Immature natural killer cell (primary cell): ENCODE measurements at regions not wholly inside any gene's neighbourhood (a gene's known extent, or its start where the extent isn't known, plus 50 kb on each side); places are given as distances from the start of the nearest gene placed in this dataset.
A peak's percentile ranks its signal among the peaks of the same experiment; 100 is the strongest.

ENCODE experiments used
- DNase-seq, 3 donors: peaks; one replicate each; pipeline ENCODE4 v3.0.0; 2022; ENCODE audit warnings: mixed read lengths in 1 of 3
- H3K27ac Mint-ChIP-seq, 6 donors: one replicate each; pipeline ENCODE4 v1.8.0; 2020; ENCODE audit warnings: mixed read lengths in 6 of 6, mild to moderate bottlenecking in 5 of 6, inconsistent platforms in 4 of 6, moderate library complexity in 3 of 6
- H3K27me3 Mint-ChIP-seq, 3 donors: one replicate each; pipeline ENCODE4 v1.8.0; 2020 to 2021; ENCODE audit warnings: low read depth in 3 of 3, mild to moderate bottlenecking in 3 of 3, mixed read lengths in 3 of 3, moderate library complexity in 3 of 3, inconsistent platforms in 1 of 3
- H3K36me3 Mint-ChIP-seq, 3 donors: one replicate each; pipeline ENCODE4 v1.8.0; 2020; ENCODE audit warnings: mixed read lengths in 3 of 3, inconsistent platforms in 2 of 3, mild to moderate bottlenecking in 2 of 3
- H3K4me1 Mint-ChIP-seq, 2 donors: one replicate each; pipeline ENCODE4 v1.8.0; 2020; ENCODE audit warnings: inconsistent platforms in 2 of 2, mild to moderate bottlenecking in 2 of 2, mixed read lengths in 2 of 2, moderate library complexity in 1 of 2
- H3K4me3 Mint-ChIP-seq, 5 donors: one replicate each; pipeline ENCODE4 v1.8.0; 2020; ENCODE audit warnings: mild to moderate bottlenecking in 5 of 5, mixed read lengths in 5 of 5, inconsistent platforms in 3 of 5, moderate library complexity in 3 of 5
- H3K9me3 Mint-ChIP-seq, 6 donors: one replicate each; pipeline ENCODE4 v1.8.0; 2020; ENCODE audit warnings: mild to moderate bottlenecking in 6 of 6, mixed read lengths in 6 of 6, inconsistent platforms in 4 of 6, moderate library complexity in 3 of 6

DNA sequence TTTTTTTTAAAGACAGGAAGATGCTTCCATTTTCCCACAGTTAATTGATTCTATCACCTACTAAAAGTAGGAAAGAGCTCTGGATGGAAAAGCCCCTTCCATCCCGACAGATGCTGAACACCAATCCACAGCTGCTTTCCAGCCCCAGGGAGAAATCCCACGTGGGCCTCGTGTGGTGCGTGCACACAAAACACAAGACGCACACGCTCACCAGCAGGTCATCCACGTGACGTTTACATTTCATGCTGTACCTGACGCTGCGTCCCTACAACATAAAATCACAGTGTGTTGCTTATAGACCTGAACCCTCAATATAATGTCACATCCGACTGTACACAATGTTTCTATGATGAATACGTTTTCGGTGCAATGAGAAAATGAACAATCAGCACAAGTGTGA is 50.2 kb upstream of the DACT2 start:
- DNase-seq: no peak
- Mint-ChIP-seq H3K4me1 (peaks cover 25 to 26% of the 10 kb centered on the region in 2 donors), H3K36me3 (no peaks in the 10 kb centered on the region), H3K27me3 (peaks cover 1 to 10% (median 8%) of the 10 kb centered on the region in 3 donors), H3K4me3 (peak overlapping the region in 1 of 5 donors; percentile 17), H3K27ac (no peak overlapping the region), H3K9me3 (peaks cover 0 to 2% (median 0%) of the 10 kb centered on the region in 6 donors)

DNA sequence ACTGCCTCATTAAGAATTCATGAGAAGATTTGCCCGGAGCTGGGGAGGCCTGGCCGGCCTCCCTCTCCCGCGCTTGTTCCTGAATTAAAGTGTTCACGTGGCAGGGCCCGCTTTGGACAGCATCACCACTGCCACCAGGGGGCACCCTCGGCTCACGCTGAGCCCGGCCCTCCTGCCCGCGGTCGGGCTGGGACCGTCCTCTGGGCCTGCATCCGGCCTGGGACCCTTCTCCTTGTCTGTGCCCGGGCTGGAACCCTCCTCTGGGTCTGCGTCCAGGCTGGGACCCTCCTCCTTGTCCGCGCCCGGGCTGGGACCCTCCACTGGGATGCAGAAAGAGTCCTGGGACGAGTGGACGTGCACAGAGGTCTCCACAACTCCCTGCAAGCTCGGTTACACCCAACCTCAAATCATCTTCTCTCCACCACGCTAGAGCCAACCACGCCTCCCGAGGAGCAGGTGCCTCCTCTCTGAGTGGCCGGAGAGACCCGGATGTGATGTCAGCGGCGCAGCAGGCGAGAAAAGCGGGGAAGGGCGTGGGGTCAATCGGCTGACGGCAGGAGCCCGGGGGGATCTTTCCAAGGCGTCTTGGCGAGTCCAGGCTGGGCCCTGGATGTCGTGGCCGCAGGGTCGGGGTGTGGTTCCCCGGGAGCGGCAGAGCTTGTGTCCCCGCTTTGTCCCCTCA is 50.9 kb upstream of the DACT2 start:
- Mint-ChIP-seq H3K4me1 (peaks cover 25 to 26% of the 10 kb centered on the region in 2 donors), H3K4me3 (peak overlapping the region in 1 of 5 donors; percentile 17), H3K36me3 (no peaks in the 10 kb centered on the region), H3K27me3 (peaks cover 2 to 10% (median 8%) of the 10 kb centered on the region in 3 donors), H3K9me3 (peaks cover 0 to 2% (median 0%) of the 10 kb centered on the region in 6 donors), H3K27ac (no peak overlapping the region)
- DNase-seq: peak; percentile 42 to 62 (median 61)

DNA sequence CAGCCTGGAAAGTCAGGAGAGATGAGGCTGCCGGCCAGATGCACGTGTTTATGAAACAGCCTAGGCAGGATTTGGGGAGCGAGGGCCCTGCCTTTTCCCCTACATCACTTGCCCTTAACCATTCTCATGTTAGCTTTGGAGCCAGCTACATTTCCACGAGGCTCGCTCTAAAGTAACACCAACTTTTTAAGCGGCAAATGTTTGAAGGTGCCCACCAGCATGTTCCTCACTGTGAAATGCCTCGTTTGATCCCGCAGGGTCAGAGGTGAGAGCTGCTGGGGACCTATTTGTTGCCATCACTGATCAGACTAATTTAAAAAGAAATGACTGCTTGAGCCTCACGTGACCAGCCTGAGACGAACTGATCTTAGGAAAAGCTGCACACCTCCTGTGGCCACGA is 51.6 kb upstream of the DACT2 start:
- no peaks in the 10 kb centered on the region for H3K9me3 Mint-ChIP-seq
- H3K27ac Mint-ChIP-seq: no peak overlapping the region
- no peaks in the 10 kb centered on the region for H3K36me3 Mint-ChIP-seq

DNA sequence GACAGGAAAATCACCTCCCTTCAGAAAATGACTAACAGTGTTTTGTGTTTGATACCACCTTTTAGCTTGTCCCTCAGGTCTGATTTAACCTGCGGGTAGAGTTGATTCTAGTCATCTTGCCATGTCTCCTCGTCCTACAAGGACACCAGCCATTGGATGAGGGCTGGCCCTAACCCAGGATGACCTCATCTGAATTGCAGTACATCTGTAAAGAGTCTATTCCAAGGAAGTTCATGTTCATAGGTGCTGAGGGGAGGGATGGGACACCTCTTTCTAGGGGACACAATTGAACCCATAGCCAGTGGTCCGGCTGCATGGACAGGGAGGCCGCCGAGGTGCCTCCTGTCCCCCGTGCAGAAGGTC is 52.0 kb upstream of the DACT2 start:
- Mint-ChIP-seq H3K4me1 (peaks cover 21 to 24% of the 10 kb centered on the region in 2 donors), H3K27ac (peak overlapping the region in 1 of 6 donors; percentile 50), H3K9me3 (no peaks in the 10 kb centered on the region), H3K36me3 (no peaks in the 10 kb centered on the region), H3K27me3 (peaks cover 2 to 8% (median 5%) of the 10 kb centered on the region in 3 donors), H3K4me3 (no peak overlapping the region)
- DNase-seq: no peak

More for the DNA sequence above, 51.6 kb upstream of the DACT2 start:
- peaks cover 25% of the 10 kb centered on the region in 2 donors for H3K4me1 Mint-ChIP-seq
- H3K27me3 Mint-ChIP-seq: peaks cover 2 to 10% (median 5%) of the 10 kb centered on the region in 3 donors
- H3K4me3 Mint-ChIP-seq: no peak overlapping the region
- no peak for DNase-seq

DNA sequence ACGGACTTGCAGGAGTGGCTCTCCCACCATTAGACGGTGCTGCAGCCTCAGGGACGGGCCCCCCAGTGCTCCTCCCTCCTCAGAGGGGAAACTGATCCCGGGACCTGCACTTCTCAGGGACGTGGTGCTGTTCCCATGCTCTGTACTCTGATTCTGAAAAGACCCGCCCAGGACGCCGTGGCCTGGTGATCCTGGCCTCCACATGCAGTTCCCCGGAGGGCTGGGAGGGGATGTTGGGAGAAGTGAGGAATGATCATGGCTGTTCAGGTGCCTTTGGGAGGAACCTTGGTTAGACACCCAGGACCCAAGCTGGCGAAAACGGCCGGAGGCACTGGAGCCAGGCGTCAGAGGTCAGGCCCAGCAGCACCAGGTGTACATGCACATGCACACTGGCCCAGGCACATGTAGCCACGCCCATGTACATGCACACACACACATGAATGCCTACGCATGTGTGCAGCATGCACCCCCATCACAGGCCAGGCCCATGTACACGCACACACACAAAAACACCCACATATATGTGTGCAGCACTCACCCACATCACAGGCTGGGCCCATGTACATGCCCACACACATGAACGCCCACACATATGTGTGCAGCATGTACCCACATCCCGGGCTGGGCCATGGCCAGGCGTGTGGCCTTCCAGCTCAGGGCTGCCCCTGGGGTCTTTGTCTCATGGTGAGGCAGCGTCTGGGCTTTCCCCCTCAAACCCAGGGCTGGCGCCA is 52.6 kb upstream of the DACT2 start:
- no peaks in the 10 kb centered on the region for H3K36me3 Mint-ChIP-seq
- H3K27me3 Mint-ChIP-seq: peaks cover 2 to 7% (median 5%) of the 10 kb centered on the region in 3 donors
- DNase-seq: no peak
- H3K9me3 Mint-ChIP-seq: no peaks in the 10 kb centered on the region
- no peak overlapping the region for H3K4me3 Mint-ChIP-seq
- no peak overlapping the region for H3K27ac Mint-ChIP-seq
- peaks cover 16 to 18% of the 10 kb centered on the region in 2 donors for H3K4me1 Mint-ChIP-seq

DNA sequence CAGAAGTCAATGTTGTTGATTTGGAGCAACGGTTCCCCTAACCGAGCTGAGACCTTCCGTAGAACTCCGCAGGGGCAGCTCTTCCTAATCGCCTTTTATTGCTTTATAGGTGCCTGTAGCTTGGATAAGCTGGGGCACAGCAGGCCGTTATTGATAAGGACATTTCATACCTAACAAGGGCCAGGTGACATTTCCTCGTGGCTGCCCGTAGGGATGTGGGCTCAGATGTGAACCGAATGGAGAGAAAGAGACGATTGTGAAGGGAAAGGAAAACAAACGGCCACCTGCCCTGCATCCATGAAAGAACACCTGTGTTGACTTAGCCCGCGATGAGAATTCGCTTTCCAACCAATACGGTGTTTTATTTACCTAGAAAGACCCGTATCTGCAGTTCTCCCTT is 53.3 kb upstream of the DACT2 start:
- Mint-ChIP-seq H3K27me3 (peaks cover 0 to 4% (median 2%) of the 10 kb centered on the region in 3 donors), H3K4me1 (peaks cover 8 to 11% of the 10 kb centered on the region in 2 donors), H3K27ac (peak overlapping the region in 1 of 6 donors; percentile 33), H3K9me3 (no peaks in the 10 kb centered on the region), H3K36me3 (no peaks in the 10 kb centered on the region), H3K4me3 (no peak overlapping the region)
- no peak for DNase-seq

DNA sequence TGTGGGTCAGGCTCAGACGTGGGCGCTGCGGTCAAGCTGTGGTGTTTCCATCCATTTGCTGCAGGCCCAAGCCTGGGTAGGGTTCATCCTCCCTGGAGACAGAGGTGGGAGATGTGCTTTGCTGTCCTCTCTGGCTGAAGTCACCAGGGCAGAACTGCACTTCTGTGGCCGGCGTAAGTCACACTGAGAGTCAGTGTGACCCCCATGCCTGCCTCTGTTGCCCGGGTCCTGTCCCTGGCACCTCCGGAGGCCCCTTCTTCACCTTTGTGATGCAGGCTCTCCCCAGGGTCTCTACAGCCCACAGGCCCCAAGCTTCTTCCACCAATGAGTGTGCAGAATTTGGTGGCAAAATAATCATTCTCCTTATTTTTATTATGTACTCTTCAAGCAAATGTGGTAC is 53.8 kb upstream of the DACT2 start:
- Mint-ChIP-seq H3K4me3 (no peak overlapping the region), H3K27ac (no peak overlapping the region), H3K4me1 (peaks cover 7 to 11% of the 10 kb centered on the region in 2 donors), H3K27me3 (peaks cover 0 to 2% (median 1%) of the 10 kb centered on the region in 3 donors), H3K9me3 (no peaks in the 10 kb centered on the region), H3K36me3 (no peaks in the 10 kb centered on the region)
- no peak for DNase-seq

DNA sequence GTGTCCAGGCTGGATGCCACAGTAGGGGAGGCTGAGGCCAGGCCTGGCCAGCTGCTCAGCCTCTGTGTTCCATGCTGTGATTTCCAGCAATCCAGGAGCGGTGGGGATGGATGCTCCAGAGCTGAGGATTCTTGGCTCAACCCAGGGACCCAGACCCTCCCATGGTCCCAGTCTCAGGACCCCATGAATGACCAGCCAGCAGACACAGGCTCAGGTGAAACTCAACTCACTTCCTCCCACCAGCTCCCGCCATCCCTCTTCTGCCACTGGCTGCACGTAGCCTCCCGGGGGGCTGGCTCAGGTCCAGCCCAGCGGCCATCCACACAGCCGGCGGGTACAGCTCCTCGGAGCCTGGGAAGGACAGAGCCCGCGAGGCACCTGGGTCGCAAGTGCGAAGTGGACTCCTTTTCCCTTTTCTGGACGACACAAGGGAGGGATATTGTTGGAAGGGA is 54.5 kb upstream of the DACT2 start:
- DNase-seq: no peak
- peaks cover 0 to 2% (median 0%) of the 10 kb centered on the region in 3 donors for H3K27me3 Mint-ChIP-seq

DNA sequence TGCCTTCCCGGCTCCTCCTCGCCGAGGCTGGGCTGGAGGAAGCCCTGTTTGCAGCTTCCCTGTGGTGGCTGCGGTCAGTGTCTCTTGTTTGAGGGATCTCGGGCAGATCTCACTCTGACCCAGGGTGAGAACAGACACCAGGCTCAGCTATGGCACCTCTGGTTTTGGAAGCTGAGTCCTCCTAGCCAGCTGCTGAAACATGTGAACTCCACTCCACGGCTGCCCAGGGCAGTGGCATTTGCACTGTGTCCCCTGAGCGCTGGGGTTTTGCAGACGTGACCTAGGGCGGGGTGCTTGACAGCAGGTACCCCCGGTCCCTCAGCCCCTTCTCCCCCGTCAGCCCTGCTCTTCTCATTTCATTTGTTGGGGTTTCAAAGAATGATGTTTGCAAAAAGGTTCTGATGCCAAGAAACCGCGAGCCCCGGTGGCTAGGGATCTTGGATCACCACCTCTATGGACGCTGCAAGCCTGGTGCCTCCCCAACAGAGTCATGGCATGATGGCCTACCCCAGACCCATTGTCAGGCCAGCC is 55.0 kb upstream of the DACT2 start:
- Mint-ChIP-seq H3K4me1 (peaks cover 7 to 11% of the 10 kb centered on the region in 2 donors), H3K36me3 (no peaks in the 10 kb centered on the region), H3K4me3 (no peak overlapping the region), H3K9me3 (no peaks in the 10 kb centered on the region), H3K27me3 (peaks cover 0 to 2% (median 0%) of the 10 kb centered on the region in 3 donors), H3K27ac (peak overlapping the region in 1 of 6 donors; percentile 22)
- no peak for DNase-seq

More for the DNA sequence above, 54.5 kb upstream of the DACT2 start:
- no peak overlapping the region for H3K4me3 Mint-ChIP-seq
- H3K9me3 Mint-ChIP-seq: no peaks in the 10 kb centered on the region
- no peaks in the 10 kb centered on the region for H3K36me3 Mint-ChIP-seq
- H3K27ac Mint-ChIP-seq: no peak overlapping the region
- peaks cover 7 to 11% of the 10 kb centered on the region in 2 donors for H3K4me1 Mint-ChIP-seq

DNA sequence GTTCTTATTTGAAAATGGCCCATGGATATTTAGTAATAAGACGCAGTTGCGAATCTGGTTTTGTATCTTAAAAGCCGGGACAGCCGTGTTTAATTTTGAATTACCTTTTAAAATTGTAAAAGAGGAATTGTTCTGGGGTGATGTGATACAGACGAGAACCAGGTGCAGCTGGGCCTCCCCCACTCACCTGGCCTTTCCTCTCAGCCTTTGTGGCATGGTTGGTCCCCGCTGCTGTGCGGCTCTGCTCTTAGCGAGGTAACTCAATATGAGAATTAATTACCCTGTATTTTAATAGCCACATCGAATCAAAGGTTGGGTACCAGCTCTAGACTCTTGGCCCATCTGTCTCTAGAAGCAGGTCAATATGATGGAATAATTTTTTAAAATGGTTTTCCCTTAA is 56.5 kb upstream of the DACT2 start:
- H3K4me3 Mint-ChIP-seq: no peak overlapping the region
- no peaks in the 10 kb centered on the region for H3K9me3 Mint-ChIP-seq

DNA sequence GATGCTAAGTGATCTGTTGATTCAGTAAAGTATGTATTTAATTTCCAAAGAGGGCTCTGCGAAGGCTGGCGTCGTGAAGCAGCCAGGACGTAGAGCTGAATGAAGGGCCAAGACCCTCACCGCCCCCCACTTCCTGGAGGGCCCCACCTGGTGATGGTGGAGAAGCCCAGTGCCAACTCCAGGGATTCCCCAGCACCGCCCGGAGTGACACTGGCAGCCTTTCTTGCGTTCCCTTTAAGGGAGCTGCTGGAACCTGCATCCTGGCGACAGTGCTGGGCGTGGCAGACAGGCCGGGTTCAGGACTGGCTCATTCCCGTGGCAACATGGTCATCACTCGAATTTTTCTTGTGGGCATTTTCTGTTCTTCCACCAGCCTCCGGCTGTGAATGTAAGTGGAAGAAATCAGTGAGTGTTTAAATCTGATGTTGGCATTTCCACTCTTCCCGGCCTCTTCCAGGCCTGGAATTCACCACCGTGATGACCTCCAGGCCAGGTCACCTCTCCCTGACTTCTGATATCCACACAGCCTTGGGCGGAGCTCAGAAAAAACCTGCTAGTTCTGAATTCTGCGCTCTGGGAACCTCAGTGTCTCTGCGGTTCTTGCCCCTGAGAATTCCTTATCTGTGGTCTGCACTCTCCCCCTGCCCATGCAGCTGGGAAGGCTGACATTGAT is 57.4 kb upstream of the DACT2 start:
- no peak for DNase-seq
- Mint-ChIP-seq H3K36me3 (no peaks in the 10 kb centered on the region), H3K27me3 (peaks cover 0 to 2% (median 0%) of the 10 kb centered on the region in 3 donors), H3K4me1 (no peaks in the 10 kb centered on the region), H3K4me3 (no peak overlapping the region), H3K9me3 (no peaks in the 10 kb centered on the region), H3K27ac (no peak overlapping the region)

More for the DNA sequence above, 56.5 kb upstream of the DACT2 start:
- H3K27ac Mint-ChIP-seq: no peak overlapping the region
- H3K27me3 Mint-ChIP-seq: peaks cover 0 to 2% (median 0%) of the 10 kb centered on the region in 3 donors
- DNase-seq: no peak
- no peaks in the 10 kb centered on the region for H3K36me3 Mint-ChIP-seq
- peaks cover 0 to under 1% of the 10 kb centered on the region in 2 donors for H3K4me1 Mint-ChIP-seq

DNA sequence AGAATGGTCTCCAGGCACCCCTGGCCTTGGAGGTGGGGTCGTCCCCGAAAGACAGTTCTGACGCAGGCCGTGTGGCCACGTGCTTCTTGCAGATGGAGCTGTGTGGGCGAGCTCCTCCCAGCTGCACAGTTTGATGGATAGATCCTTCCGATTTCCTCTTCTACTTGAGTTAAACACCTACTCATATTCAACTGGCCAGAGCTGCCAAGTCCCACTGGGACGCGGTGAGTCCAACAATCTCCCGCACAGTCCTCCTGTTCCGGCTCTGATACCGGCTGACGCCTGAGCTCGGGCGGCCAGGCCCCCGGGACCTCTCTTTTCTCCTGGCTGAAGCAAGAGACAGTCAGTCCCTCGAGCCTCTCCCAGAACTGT is 57.9 kb upstream of the DACT2 start:
- Mint-ChIP-seq H3K4me1 (no peaks in the 10 kb centered on the region), H3K27me3 (peaks cover 0 to 2% (median 0%) of the 10 kb centered on the region in 3 donors), H3K27ac (no peak overlapping the region), H3K9me3 (no peaks in the 10 kb centered on the region), H3K4me3 (no peak overlapping the region), H3K36me3 (no peaks in the 10 kb centered on the region)
- no peak for DNase-seq

DNA sequence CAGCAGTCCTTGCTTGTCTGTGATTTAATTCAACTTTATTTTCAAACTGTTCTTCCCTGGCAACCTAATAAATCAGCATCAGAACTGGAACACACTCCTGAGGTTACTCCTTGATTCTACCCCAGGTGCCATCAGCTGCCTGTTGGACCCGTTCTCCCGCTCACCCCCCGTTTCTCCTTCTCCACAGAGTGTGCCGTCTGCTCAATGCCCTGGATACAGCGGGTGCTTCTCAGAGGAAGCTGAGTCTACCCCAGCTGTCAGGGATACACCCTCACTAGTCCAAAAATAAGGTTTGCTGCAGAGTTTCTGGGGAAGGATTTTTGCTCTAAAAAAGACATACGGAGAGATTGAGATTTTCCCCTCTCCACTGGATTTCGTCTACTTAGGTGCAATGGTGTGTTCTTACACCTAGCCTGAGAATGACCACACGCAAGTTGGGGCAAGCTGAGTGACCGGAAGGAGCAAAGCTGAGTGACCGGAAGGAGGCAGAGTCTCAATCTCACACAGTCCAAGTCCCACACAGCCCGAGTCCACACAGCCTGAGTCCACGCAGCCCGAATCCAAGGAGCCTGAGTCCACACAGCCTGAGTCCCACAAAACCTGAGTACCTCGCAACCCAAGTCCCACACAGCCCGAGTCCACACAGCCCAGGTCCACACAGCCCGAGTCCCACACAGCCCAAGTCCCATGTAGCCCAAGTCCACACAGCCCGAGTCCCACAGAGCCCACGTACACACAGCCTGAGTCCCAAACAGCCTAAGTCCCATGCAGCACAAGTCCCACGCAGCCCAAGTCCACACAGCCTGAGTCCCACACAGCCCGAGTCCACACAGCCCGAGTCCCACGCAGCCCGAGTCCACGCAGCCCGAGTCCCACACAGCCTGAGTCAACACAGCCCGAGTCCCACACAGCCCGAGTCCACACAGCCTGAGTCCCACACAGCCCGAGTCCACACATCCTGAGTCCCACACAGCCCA is 58.6 kb upstream of the DACT2 start:
- Mint-ChIP-seq H3K4me3 (no peak overlapping the region), H3K36me3 (no peaks in the 10 kb centered on the region), H3K4me1 (no peaks in the 10 kb centered on the region), H3K9me3 (no peaks in the 10 kb centered on the region), H3K27ac (no peak overlapping the region), H3K27me3 (peaks cover 0 to 2% (median 0%) of the 10 kb centered on the region in 3 donors)
- DNase-seq: no peak
